ENCODE measurements at regions not wholly inside any gene's neighbourhood (a gene's known extent, or its start where the extent isn't known, plus 50 kb on each side); places are given as distances from the start of the nearest gene placed in this dataset.

- TF ChIP-seq, protein P1, sequence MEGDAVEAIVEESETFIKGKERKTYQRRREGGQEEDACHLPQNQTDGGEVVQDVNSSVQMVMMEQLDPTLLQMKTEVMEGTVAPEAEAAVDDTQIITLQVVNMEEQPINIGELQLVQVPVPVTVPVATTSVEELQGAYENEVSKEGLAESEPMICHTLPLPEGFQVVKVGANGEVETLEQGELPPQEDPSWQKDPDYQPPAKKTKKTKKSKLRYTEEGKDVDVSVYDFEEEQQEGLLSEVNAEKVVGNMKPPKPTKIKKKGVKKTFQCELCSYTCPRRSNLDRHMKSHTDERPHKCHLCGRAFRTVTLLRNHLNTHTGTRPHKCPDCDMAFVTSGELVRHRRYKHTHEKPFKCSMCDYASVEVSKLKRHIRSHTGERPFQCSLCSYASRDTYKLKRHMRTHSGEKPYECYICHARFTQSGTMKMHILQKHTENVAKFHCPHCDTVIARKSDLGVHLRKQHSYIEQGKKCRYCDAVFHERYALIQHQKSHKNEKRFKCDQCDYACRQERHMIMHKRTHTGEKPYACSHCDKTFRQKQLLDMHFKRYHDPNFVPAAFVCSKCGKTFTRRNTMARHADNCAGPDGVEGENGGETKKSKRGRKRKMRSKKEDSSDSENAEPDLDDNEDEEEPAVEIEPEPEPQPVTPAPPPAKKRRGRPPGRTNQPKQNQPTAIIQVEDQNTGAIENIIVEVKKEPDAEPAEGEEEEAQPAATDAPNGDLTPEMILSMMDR (conservative IDR thresholded peaks at IDR 0.05; ENCODE audit: low read depth, low read length) = no peak
- no peak for TF ChIP-seq EZH2 (IDR thresholded peaks at IDR 0.05; ENCODE audit: borderline replicate concordance, low read depth, low read length, poor library complexity, severe bottlenecking)
Observed at GRCh38 chr2:180890781-180891180, 89.6 kb upstream of the UBE2E3 start.

Data from A673 (cell line).